Esophagus muscularis mucosa (tissue), 3 donors: ENCODE measurements at regions not wholly inside any gene's neighbourhood (a gene's known extent, or its start where the extent isn't known, plus 50 kb on each side); places are given as distances from the start of the nearest gene placed in this dataset.

ENCODE experiments used
- CTCF ChIP-seq, 3 experiments: fragments of 200-600 bp in 2 of 3; fragments of 450-650 bp in 1 of 3; sonication (generic) in 2 of 3; IDR thresholded peaks; one replicate each; pipeline ENCODE4 v1.5.1; 2017 to 2019; ENCODE audit warnings: antibody characterized with exemption in 3 of 3, mild to moderate bottlenecking in 2 of 3, moderate library complexity in 1 of 3
- EP300 ChIP-seq: sonication (generic); formaldehyde crosslinking; IDR thresholded peaks from one replicate; pipeline ENCODE4 v1.6.1; 2017; ENCODE audit warnings: antibody characterized with exemption

GRCh38 chr20:60559462-60559861 is 601.2 kb downstream of the CDH26 start:
- TF ChIP-seq CTCF (IDR thresholded peaks at IDR 0.05) (no peak), EP300 (no peak)
